IPS-20b (cell line): ENCODE measurements at regions not wholly inside any gene's neighbourhood (a gene's known extent, or its start where the extent isn't known, plus 50 kb on each side); places are given as distances from the start of the nearest gene placed in this dataset.

Experiments used
- H3K27ac ChIP-seq: one replicate; pipeline ENCODE4 v1.5.1; 2013; ENCODE audit warnings: low read length
- H3K27me3 ChIP-seq: 2 replicates; pipeline ENCODE4 v1.6.1; 2013; ENCODE audit warnings: mild to moderate bottlenecking, low read length, inconsistent platforms; ENCODE audit not compliant: insufficient read depth
- H3K36me3 ChIP-seq: 2 replicates; pipeline ENCODE4 v1.6.1; 2013; ENCODE audit warnings: low read depth, mild to moderate bottlenecking, inconsistent platforms, low read length, moderate library complexity; ENCODE audit not compliant: insufficient read depth
- H3K4me1 ChIP-seq: 2 replicates; pipeline ENCODE4 v1.6.1; 2013; ENCODE audit warnings: mild to moderate bottlenecking, control low read depth, inconsistent platforms, low read length, moderate library complexity; ENCODE audit not compliant: insufficient read depth
- H3K4me3 ChIP-seq: 2 replicates; pipeline ENCODE4 v1.5.1; 2013; ENCODE audit warnings: mild to moderate bottlenecking, low read length, inconsistent platforms
- H3K9ac ChIP-seq: 2 replicates; pipeline ENCODE4 v1.6.1; 2013; ENCODE audit warnings: low read depth, mild to moderate bottlenecking, inconsistent platforms, low read length, moderate library complexity
- H3K9me3 ChIP-seq: 2 replicates; pipeline ENCODE4 v1.6.1; 2013; ENCODE audit warnings: mild to moderate bottlenecking, low read depth, low read length, inconsistent platforms; ENCODE audit not compliant: insufficient read depth

DNA sequence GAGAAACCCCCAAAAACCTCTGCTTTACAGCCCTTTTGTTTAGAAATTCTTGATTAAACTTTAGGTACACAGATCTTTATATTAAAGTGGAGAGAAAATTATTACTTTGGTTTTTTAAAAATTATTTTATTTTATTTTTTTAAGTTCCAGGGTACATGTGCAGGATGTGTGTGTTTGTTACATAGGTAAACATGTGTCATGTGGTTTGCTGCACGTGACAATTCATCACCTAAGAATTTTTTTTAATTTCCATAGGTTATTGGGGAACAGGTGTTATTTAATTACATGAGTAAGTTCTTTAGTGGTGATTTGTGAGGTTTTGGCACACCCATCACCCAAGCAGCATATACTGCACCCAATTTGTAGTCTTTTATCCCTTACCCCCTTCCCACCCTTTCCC lies 581.7 kb downstream of the CSNK1G3 start:
- Histone ChIP-seq H3K27ac (no peak overlapping the region), H3K27me3 (no peaks in the 10 kb centered on the region), H3K4me3 (no peak overlapping the region)

GRCh38 chr5:124090115-124090514 lies 578.1 kb downstream of the CSNK1G3 start:
- Histone ChIP-seq H3K27me3 (no peaks in the 10 kb centered on the region), H3K4me1 (peaks cover 26% of the 10 kb centered on the region), H3K9ac (no peak overlapping the region)

More for the DNA sequence above, 581.7 kb downstream of the CSNK1G3 start:
- Histone ChIP-seq H3K4me1 (peaks cover 7% of the 10 kb centered on the region), H3K9ac (no peak overlapping the region), H3K36me3 (no peaks in the 10 kb centered on the region), H3K9me3 (no peaks in the 10 kb centered on the region; the same call in 1 of the 2 replicates)

GRCh38 chr5:124089578-124089977 lies 577.6 kb downstream of the CSNK1G3 start:
- H3K27me3 ChIP-seq: no peaks in the 10 kb centered on the region
- no peak overlapping the region for H3K9ac ChIP-seq
- peaks cover 26% of the 10 kb centered on the region for H3K4me1 ChIP-seq
- no peaks in the 10 kb centered on the region; the same call in 1 of the 2 replicates for H3K9me3 ChIP-seq
- H3K4me3 ChIP-seq: no peak overlapping the region
- no peaks in the 10 kb centered on the region for H3K36me3 ChIP-seq
- no peak overlapping the region for H3K27ac ChIP-seq

More at GRCh38 chr5:124090115-124090514, 578.1 kb downstream of the CSNK1G3 start:
- H3K36me3 ChIP-seq: no peaks in the 10 kb centered on the region
- H3K9me3 ChIP-seq: no peaks in the 10 kb centered on the region; the same call in 1 of the 2 replicates
- no peak overlapping the region for H3K27ac ChIP-seq
- H3K4me3 ChIP-seq: no peak overlapping the region

DNA sequence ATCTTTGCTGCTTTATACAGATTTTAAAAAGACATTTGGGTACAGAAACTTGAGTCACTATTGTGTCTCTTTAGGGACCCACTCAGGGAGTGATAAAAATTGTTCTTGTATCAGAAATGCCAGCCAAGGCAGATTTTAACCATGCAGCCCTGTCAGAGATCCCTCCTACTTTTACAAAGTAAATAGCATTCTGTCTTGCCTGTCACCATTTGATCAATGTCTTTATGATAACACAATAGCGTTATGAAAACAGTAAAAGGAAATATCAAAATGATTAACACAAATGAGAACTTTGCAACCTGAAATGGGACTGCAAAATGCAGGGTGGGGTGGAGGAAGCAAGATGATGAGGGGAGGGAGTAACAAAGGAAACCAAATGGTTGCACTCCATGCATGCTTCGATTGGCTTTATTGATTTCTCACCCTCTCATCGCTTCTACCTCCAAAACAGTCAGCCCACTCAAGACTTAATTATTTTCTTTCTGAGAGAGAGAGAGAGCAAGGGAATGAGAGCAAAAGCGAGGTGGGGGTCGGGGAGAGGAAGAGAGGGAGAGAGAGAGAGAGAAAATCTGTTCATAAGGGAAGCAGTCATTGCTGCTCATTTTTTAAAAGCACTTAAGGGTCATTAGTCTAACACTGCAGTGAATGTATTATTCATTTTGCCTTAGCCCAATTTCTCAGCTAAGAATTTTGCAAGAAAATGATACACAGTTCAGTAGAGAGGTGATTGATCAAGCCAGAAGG lies 576.5 kb downstream of the CSNK1G3 start:
- no peaks in the 10 kb centered on the region for H3K27me3 ChIP-seq
- no peaks in the 10 kb centered on the region for H3K9me3 ChIP-seq
- no peaks in the 10 kb centered on the region for H3K36me3 ChIP-seq
- peak overlapping the region; percentile 14; the same call in 1 of the 2 replicates for H3K4me3 ChIP-seq
- no peak overlapping the region for H3K9ac ChIP-seq
- no peak overlapping the region for H3K27ac ChIP-seq
- H3K4me1 ChIP-seq: peaks cover 26% of the 10 kb centered on the region

DNA sequence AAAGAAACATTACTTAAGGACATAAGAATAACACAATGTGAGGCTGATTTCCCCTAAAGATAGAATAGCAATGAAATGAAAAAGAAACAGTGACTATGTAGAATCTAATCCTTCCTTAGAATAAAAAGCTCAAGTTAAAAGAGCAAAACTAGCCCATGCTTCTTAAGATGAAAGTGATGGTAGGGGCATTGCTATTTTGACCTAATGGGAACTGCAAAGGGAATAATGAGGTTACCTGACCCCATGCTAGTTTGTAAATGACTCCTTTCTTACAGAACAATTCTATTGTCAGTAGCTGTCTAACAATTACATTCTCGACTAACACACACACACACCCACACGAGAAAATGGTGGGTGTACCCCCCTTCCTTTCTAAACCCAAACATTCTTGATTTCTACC lies 575.8 kb downstream of the CSNK1G3 start:
- H3K4me3 ChIP-seq: peak overlapping the region; percentile 14; the same call in 1 of the 2 replicates
- H3K27me3 ChIP-seq: no peaks in the 10 kb centered on the region
- peaks cover 26% of the 10 kb centered on the region for H3K4me1 ChIP-seq
- H3K9ac ChIP-seq: no peak overlapping the region
- H3K27ac ChIP-seq: no peak overlapping the region
- no peaks in the 10 kb centered on the region for H3K36me3 ChIP-seq
- no peaks in the 10 kb centered on the region for H3K9me3 ChIP-seq

- H3K27ac ChIP-seq: no peak overlapping the region
- no peaks in the 10 kb centered on the region for H3K36me3 ChIP-seq
- H3K27me3 ChIP-seq: no peaks in the 10 kb centered on the region
- H3K9ac ChIP-seq: no peak overlapping the region
- H3K9me3 ChIP-seq: no peaks in the 10 kb centered on the region
- no peak overlapping the region for H3K4me3 ChIP-seq
- no peaks in the 10 kb centered on the region for H3K4me1 ChIP-seq
Observed at GRCh38 chr5:124080256-124080655, 568.3 kb downstream of the CSNK1G3 start.

DNA sequence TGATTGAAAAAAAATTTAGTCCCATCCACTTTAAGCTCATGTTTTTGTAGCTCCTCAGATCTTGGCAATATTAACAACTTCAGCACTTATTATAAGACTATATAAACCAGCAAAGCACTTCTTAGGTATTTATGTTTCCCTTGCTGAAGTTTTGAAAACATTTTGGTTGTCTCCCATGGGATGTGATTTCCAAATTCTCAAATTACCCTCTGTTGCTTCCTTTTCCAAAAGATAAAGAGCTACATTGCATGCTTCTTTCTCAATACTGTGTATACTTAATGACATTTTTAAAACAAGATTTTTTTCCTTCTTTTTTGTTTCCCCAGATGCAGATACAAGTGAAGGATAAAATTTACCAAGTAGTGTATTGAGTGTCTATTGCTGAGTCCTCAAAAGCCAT lies 567.1 kb downstream of the CSNK1G3 start:
- Histone ChIP-seq H3K27ac (no peak overlapping the region), H3K9me3 (no peaks in the 10 kb centered on the region)

GRCh38 chr5:124074500-124074899 lies 562.5 kb downstream of the CSNK1G3 start:
- H3K4me1 ChIP-seq: no peaks in the 10 kb centered on the region
- no peaks in the 10 kb centered on the region for H3K36me3 ChIP-seq
- H3K4me3 ChIP-seq: no peak overlapping the region
- H3K9me3 ChIP-seq: no peaks in the 10 kb centered on the region
- H3K27me3 ChIP-seq: no peaks in the 10 kb centered on the region
- H3K27ac ChIP-seq: no peak overlapping the region
- no peak overlapping the region for H3K9ac ChIP-seq

More for the DNA sequence above, 567.1 kb downstream of the CSNK1G3 start:
- H3K4me1 ChIP-seq: no peaks in the 10 kb centered on the region
- no peaks in the 10 kb centered on the region for H3K27me3 ChIP-seq
- H3K9ac ChIP-seq: no peak overlapping the region
- no peak overlapping the region for H3K4me3 ChIP-seq
- no peaks in the 10 kb centered on the region for H3K36me3 ChIP-seq

DNA sequence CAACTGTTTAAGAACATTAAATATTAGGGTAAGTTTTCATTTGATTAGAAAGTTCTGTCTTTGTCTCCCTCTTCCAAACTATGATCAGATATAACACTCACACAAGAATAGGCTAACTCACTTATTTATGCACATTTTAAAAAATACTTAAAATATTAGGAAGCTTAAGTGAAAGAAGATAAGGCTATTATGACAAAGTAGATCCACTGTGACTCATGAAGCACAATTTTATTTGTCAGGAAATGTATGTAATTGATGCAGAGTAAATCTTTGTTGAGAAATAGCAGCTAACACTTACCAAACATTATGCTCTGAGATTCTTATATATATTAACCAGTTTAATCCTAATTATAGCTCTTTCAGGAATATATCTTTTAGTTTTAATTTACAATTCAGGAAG lies 560.6 kb downstream of the CSNK1G3 start:
- no peaks in the 10 kb centered on the region for H3K9me3 ChIP-seq
- H3K36me3 ChIP-seq: no peaks in the 10 kb centered on the region
- no peak overlapping the region for H3K27ac ChIP-seq
- H3K9ac ChIP-seq: no peak overlapping the region
- no peaks in the 10 kb centered on the region for H3K4me1 ChIP-seq
- no peaks in the 10 kb centered on the region for H3K27me3 ChIP-seq
- H3K4me3 ChIP-seq: no peak overlapping the region

- Histone ChIP-seq H3K4me3 (no peak overlapping the region), H3K27ac (no peak overlapping the region), H3K4me1 (no peaks in the 10 kb centered on the region), H3K36me3 (no peaks in the 10 kb centered on the region), H3K9me3 (no peaks in the 10 kb centered on the region), H3K9ac (no peak overlapping the region), H3K27me3 (no peaks in the 10 kb centered on the region)
Observed at GRCh38 chr5:124071039-124071438, 559.1 kb downstream of the CSNK1G3 start.

GRCh38 chr5:124065508-124065907 lies 553.5 kb downstream of the CSNK1G3 start:
- H3K27me3 ChIP-seq: no peaks in the 10 kb centered on the region
- H3K27ac ChIP-seq: no peak overlapping the region
- no peaks in the 10 kb centered on the region for H3K36me3 ChIP-seq
- no peak overlapping the region for H3K9ac ChIP-seq
- H3K9me3 ChIP-seq: no peaks in the 10 kb centered on the region
- H3K4me3 ChIP-seq: no peak overlapping the region
- H3K4me1 ChIP-seq: no peaks in the 10 kb centered on the region

- H3K27me3 ChIP-seq: no peaks in the 10 kb centered on the region
- H3K9ac ChIP-seq: no peak overlapping the region
- no peaks in the 10 kb centered on the region for H3K9me3 ChIP-seq
- no peak overlapping the region for H3K27ac ChIP-seq
- H3K36me3 ChIP-seq: no peaks in the 10 kb centered on the region
- no peaks in the 10 kb centered on the region for H3K4me1 ChIP-seq
- no peak overlapping the region for H3K4me3 ChIP-seq
Observed at GRCh38 chr5:124064956-124065355, 553.0 kb downstream of the CSNK1G3 start.
